IMR-90 (cell line): ENCODE measurements at regions not wholly inside any gene's neighbourhood (a gene's known extent, or its start where the extent isn't known, plus 50 kb on each side); places are given as distances from the start of the nearest gene placed in this dataset.

Experiments used
- ATAC-seq: fragments of 200-7000 bp; cut with Tn5 transposase; 2 replicates; pipeline ENCODE4 v1.9.1; 2020; ENCODE audit warnings: low read depth, mild to moderate bottlenecking, moderate library complexity
- BruUV-seq: library from RNA; stranded (reverse); fragments of 400-500 nt; replicated peaks from 2 replicates; lab custom pipeline; 2021; lab: Mats Ljungman, UMichigan
- CTCF ChIA-PET: fragments of 300-600 bp; formaldehyde crosslinking; extraction: SDS; loops from one replicate; lab custom pipeline; 2021; ENCODE audit warnings: antibody characterized with exemption; lab: Yijun Ruan, JAX
- POLR2A ChIA-PET: fragments of 300-600 bp; sonication (Branson Sonifier 250); formaldehyde crosslinking; loops from one replicate; lab custom pipeline; 2022; ENCODE audit warnings: antibody characterized with exemption; ENCODE audit not compliant: unreplicated experiment; lab: Charles Lee
- DNase-seq: peaks from one replicate; pipeline ENCODE4 v3.0.0; 2013
- H2AFZ ChIP-seq: replicated peaks from 2 replicates; pipeline ENCODE3; 2013; ENCODE audit warnings: low read length, mild to moderate bottlenecking; ENCODE audit not compliant: poor library complexity
- H2AK5ac ChIP-seq: 2 replicates; pipeline ENCODE4 v1.6.1; 2013; ENCODE audit warnings: low read depth, low read length, inconsistent platforms
- H2AK9ac ChIP-seq: replicated peaks from 2 replicates; pipeline ENCODE3; 2013; ENCODE audit warnings: mild to moderate bottlenecking, low read depth, low read length, moderate library complexity; ENCODE audit not compliant: poor library complexity
- H2BK120ac ChIP-seq: 2 replicates; pipeline ENCODE4 v1.6.1; 2013; ENCODE audit warnings: low read depth, low read length, inconsistent platforms
- H2BK15ac ChIP-seq: 3 replicates; pipeline ENCODE4 v1.6.1; 2013; ENCODE audit warnings: low read depth, low read length, inconsistent platforms
- H2BK20ac ChIP-seq: 2 replicates; pipeline ENCODE4 v1.6.1; 2013; ENCODE audit warnings: low read depth, mild to moderate bottlenecking, inconsistent platforms, low read length, moderate library complexity
- H2BK5ac ChIP-seq: 2 replicates; pipeline ENCODE4 v1.6.1; 2013; ENCODE audit warnings: mild to moderate bottlenecking, low read depth, low read length, inconsistent platforms; ENCODE audit not compliant: poor library complexity, severe bottlenecking
- H3K14ac ChIP-seq: replicated peaks from 2 replicates; pipeline ENCODE4 v1.6.1; 2013; ENCODE audit warnings: low read depth, low read length, inconsistent platforms
- H3K18ac ChIP-seq: 2 replicates; pipeline ENCODE4 v1.6.1; 2013; ENCODE audit warnings: low read depth, low read length, control low read depth
- H3K23ac ChIP-seq: 2 replicates; pipeline ENCODE4 v1.6.1; 2013; ENCODE audit warnings: low read depth, low read length, inconsistent platforms
- H3K27ac ChIP-seq: 2 replicates; pipeline ENCODE4 v1.5.1; 2013; ENCODE audit warnings: mild to moderate bottlenecking, control low read depth, low read length; ENCODE audit not compliant: insufficient read depth
- H3K27me3 ChIP-seq: 2 replicates; pipeline ENCODE4 v1.6.1; 2013; ENCODE audit warnings: low read length; ENCODE audit not compliant: control insufficient read depth, insufficient read depth
- H3K36me3 ChIP-seq: 2 replicates; pipeline ENCODE4 v1.6.1; 2013; ENCODE audit warnings: low read length, mixed read lengths; ENCODE audit not compliant: control insufficient read depth, insufficient read depth
- H3K4ac ChIP-seq: 2 replicates; pipeline ENCODE4 v1.6.1; 2013; ENCODE audit warnings: low read depth, low read length, inconsistent platforms
- H3K4me1 ChIP-seq: 2 replicates; pipeline ENCODE4 v1.6.1; 2013; ENCODE audit warnings: low read length, mixed read lengths; ENCODE audit not compliant: control insufficient read depth, insufficient read depth
- H3K4me2 ChIP-seq: 2 replicates; pipeline ENCODE4 v1.6.1; 2013; ENCODE audit warnings: low read depth, mild to moderate bottlenecking, control low read depth, low read length, moderate library complexity
- H3K4me3 ChIP-seq: 2 replicates; pipeline ENCODE4 v1.5.1; 2013; ENCODE audit warnings: low read depth, mild to moderate bottlenecking, control low read depth, low read length, moderate library complexity; ENCODE audit not compliant: insufficient read depth
- H3K56ac ChIP-seq: 2 replicates; pipeline ENCODE4 v1.6.1; 2013; ENCODE audit warnings: low read length, inconsistent platforms; ENCODE audit not compliant: insufficient read depth; ENCODE audit errors: extremely low read depth
- H3K79me1 ChIP-seq, 2 experiments: 2 replicates each; pipeline ENCODE4 v1.6.1; 2013; ENCODE audit warnings: low read length in 2 of 2, inconsistent platforms in 1 of 2, low read depth in 1 of 2
- H3K9ac ChIP-seq: 2 replicates; pipeline ENCODE4 v1.6.1; 2013; ENCODE audit warnings: low read depth, low read length, control low read depth
- H3K9me1 ChIP-seq: 2 replicates; pipeline ENCODE4 v1.6.1; 2013; ENCODE audit warnings: low read length, inconsistent platforms; ENCODE audit not compliant: insufficient read depth
- H3K9me3 ChIP-seq: 2 replicates; pipeline ENCODE4 v1.6.1; 2013; ENCODE audit warnings: low read length; ENCODE audit not compliant: control insufficient read depth, insufficient read depth
- H4K20me1 ChIP-seq: 2 replicates; pipeline ENCODE4 v1.6.1; 2013; ENCODE audit warnings: low read length, inconsistent platforms; ENCODE audit not compliant: insufficient read depth
- H4K5ac ChIP-seq: 2 replicates; pipeline ENCODE4 v1.6.1; 2013; ENCODE audit warnings: mild to moderate bottlenecking, low read depth, low read length, control low read depth
- H4K8ac ChIP-seq, 2 experiments: 2 replicates each; pipeline ENCODE4 v1.6.1; 2013; ENCODE audit warnings: low read depth in 2 of 2, low read length in 2 of 2, control low read depth in 1 of 2, inconsistent platforms in 1 of 2
- H4K91ac ChIP-seq: 2 replicates; pipeline ENCODE4 v1.6.1; 2013; ENCODE audit warnings: low read depth, low read length, inconsistent platforms; ENCODE audit not compliant: insufficient read depth
- BHLHE40 ChIP-seq: fragments of 150-350 bp; IDR thresholded peaks from 2 replicates; pipeline ENCODE4 v1.6.1; 2016; ENCODE audit warnings: mild to moderate bottlenecking, low read depth, low read length
- CHD1 ChIP-seq: IDR thresholded peaks from 2 replicates; pipeline ENCODE4 v1.6.1; 2012; ENCODE audit warnings: low read depth, low read length, improper control_type of control experiment
- CTCF ChIP-seq: conservative IDR thresholded peaks from 2 replicates; pipeline ENCODE4 v1.5.1; 2012; ENCODE audit warnings: mild to moderate bottlenecking, low read depth, low read length, improper control_type of control experiment
- ELK1 ChIP-seq: fragments of 150-350 bp; IDR thresholded peaks from 2 replicates; pipeline ENCODE4 v1.6.1; 2016; ENCODE audit warnings: low read depth, mild to moderate bottlenecking, low read length, moderate library complexity, borderline replicate concordance
- MXI1 ChIP-seq: IDR thresholded peaks from 2 replicates; pipeline ENCODE4 v1.6.1; 2012; ENCODE audit warnings: low read depth, mild to moderate bottlenecking, low read length, moderate library complexity, borderline replicate concordance
- RAD21 ChIP-seq: IDR thresholded peaks from 2 replicates; pipeline ENCODE4 v1.6.1; 2012; ENCODE audit warnings: low read length, improper control_type of control experiment
- RCOR1 ChIP-seq: IDR thresholded peaks from 2 replicates; pipeline ENCODE4 v1.6.1; 2012; ENCODE audit warnings: mild to moderate bottlenecking, low read length, improper control_type of control experiment; ENCODE audit not compliant: insufficient replicate concordance
- SMC3 ChIP-seq: fragments of 150-350 bp; IDR thresholded peaks from 2 replicates; pipeline ENCODE4 v1.6.1; 2016; ENCODE audit warnings: low read depth, mild to moderate bottlenecking, antibody characterized with exemption, low read length, moderate library complexity
- WGBS, 2 experiments: methylation state at CpG; one replicate each; pipeline versions ENCODE4 v1.1.5 to v1.1.7; 2013; ENCODE audit warnings: missing lambda C conversion rate in 2 of 2; ENCODE audit not compliant: insufficient read length in 1 of 2; ENCODE audit errors: extremely low coverage in 2 of 2; 5-methylcytosine and 5-hydroxymethylcytosine counted together
- dilution Hi-C: fragments of 300-500 bp; cut with HindIII; formaldehyde crosslinking; loops from one replicate; pipeline ENCODE4 v1.14.3; 2018; ENCODE audit warnings: low sequenced_read_pairs; ENCODE audit not compliant: unreplicated experiment
- in situ Hi-C: fragments of 300-500 bp; cut with MboI; formaldehyde crosslinking; loops from 3 replicates; pipeline ENCODE4 v1.14.3; 2019; ENCODE audit warnings: low sequenced_read_pairs, inconsistent platforms, mixed read lengths
- intact Hi-C: fragments of 100-400 bp; cut with micrococcal nuclease; formaldehyde crosslinking; loops from 2 replicates; pipeline ENCODE4 v1.10.0; 2022

GRCh38 chr11:10638316-10638925 lies 55.1 kb downstream of the IRAG1 start:
- Histone ChIP-seq H2BK20ac (no peak overlapping the region), H2BK15ac (no peak overlapping the region), H3K4ac (no peak overlapping the region), H3K14ac (no peak overlapping the region), H4K20me1 (peaks cover 4% of the 10 kb centered on the region; the same call in 1 of the 2 replicates), H3K18ac (no peak overlapping the region), H4K91ac (no peak overlapping the region), H2AK9ac (no peak overlapping the region), H3K27ac (no peak overlapping the region), H3K4me2 (no peak overlapping the region), H2AK5ac (no peak overlapping the region), H3K4me1 (peaks cover 14% of the 10 kb centered on the region), H2BK5ac (no peak overlapping the region), H3K23ac (no peak overlapping the region), H3K36me3 (peaks cover 26% of the 10 kb centered on the region), H3K27me3 (no peaks in the 10 kb centered on the region), H2AFZ (no peak overlapping the region), H3K9me1 (peaks cover 20% of the 10 kb centered on the region), H3K9ac (no peak overlapping the region), H3K79me1 (peaks cover 19 to 76% of the 10 kb centered on the region in 2 experiments), H3K4me3 (no peak overlapping the region), H3K56ac (no peak overlapping the region), H4K5ac (no peak overlapping the region), H2BK120ac (no peak overlapping the region), H4K8ac (no peak overlapping the region), H3K9me3 (no peaks in the 10 kb centered on the region)
- CTCF ChIA-PET: no interaction called here
- dilution Hi-C loops (no loop called here), intact Hi-C loops (no loop called here), in situ Hi-C loops (no loop called here)
- TF ChIP-seq BHLHE40 (no peak), MXI1 (no peak), CTCF (no peak), ELK1 (no peak), SMC3 (no peak), RCOR1 (no peak), RAD21 (no peak), CHD1 (no peak)
- no TSS peak for BruUV-seq
- no peak for ATAC-seq
- POLR2A ChIA-PET: interaction anchor here (0.6 kb wide), 1 partner anchor 45 kb away, joined by 11 read pairs; no protein-coding TSS in a partner anchor
- DNase-seq: no peak
- WGBS, 2 experiments: no CpG with 5 or more reads among the region's 3 CpGs
